Muscle of leg (tissue), 3 donors: ENCODE measurements at regions not wholly inside any gene's neighbourhood (a gene's known extent, or its start where the extent isn't known, plus 50 kb on each side); places are given as distances from the start of the nearest gene placed in this dataset.
"Not testable (repeated sequence)": the region's sequence is repeated elsewhere in the genome, so short reads cannot be mapped to it uniquely, and the experiment has no call there.

Source experiments
- DNase-seq: peaks from one replicate; pipeline ENCODE4 v3.0.0; 2013
- H3K27ac ChIP-seq: one replicate; pipeline ENCODE4 v1.5.1; 2013; ENCODE audit warnings: mild to moderate bottlenecking, low read length, control low read depth
- H3K27me3 ChIP-seq: one replicate; pipeline ENCODE4 v1.6.1; 2013; ENCODE audit warnings: low read length; ENCODE audit not compliant: control insufficient read depth, insufficient read depth
- H3K36me3 ChIP-seq: one replicate; pipeline ENCODE4 v1.6.1; 2013; ENCODE audit warnings: low read length; ENCODE audit not compliant: control insufficient read depth, insufficient read depth
- H3K4me1 ChIP-seq: one replicate; pipeline ENCODE4 v1.6.1; 2013; ENCODE audit warnings: low read length; ENCODE audit not compliant: control insufficient read depth, insufficient read depth
- H3K4me3 ChIP-seq: one replicate; pipeline ENCODE4 v1.5.1; 2013; ENCODE audit warnings: low read length, control low read depth
- H3K9me3 ChIP-seq: replicated peaks from 2 replicates; pipeline ENCODE4 v1.6.1; 2013; ENCODE audit warnings: low read depth, low read length; ENCODE audit not compliant: control insufficient read depth
- WGBS: methylation state at CpG from one replicate; pipeline ENCODE4 v1.1.5; 2013; ENCODE audit warnings: missing lambda C conversion rate; ENCODE audit not compliant: insufficient coverage; 5-methylcytosine and 5-hydroxymethylcytosine counted together

- Histone ChIP-seq H3K27me3 (no peaks in the 10 kb centered on the region), H3K27ac (peak overlapping the region; percentile 29), H3K4me1 (no peaks in the 10 kb centered on the region), H3K4me3 (no peak overlapping the region), H3K36me3 (no peaks in the 10 kb centered on the region), H3K9me3 (no peaks in the 10 kb centered on the region)
- no CpG with 5 or more reads among the region's 2 CpGs for WGBS
- DNase-seq: no peak
Observed at GRCh38 chrX:34810364-34810763, 132.2 kb upstream of the FAM47B start.

- Histone ChIP-seq H3K27ac (peak overlapping the region; percentile 48), H3K36me3 (no peaks in the 10 kb centered on the region), H3K27me3 (no peaks in the 10 kb centered on the region), H3K4me3 (no peak overlapping the region), H3K4me1 (no peaks in the 10 kb centered on the region), H3K9me3 (no peaks in the 10 kb centered on the region)
- WGBS: 20% methylated on average over 1 of the region's 2 CpGs
- DNase-seq: peak; percentile 58
Observed at GRCh38 chrX:34810916-34811315, 131.7 kb upstream of the FAM47B start.

GRCh38 chrX:34813618-34814017 is 129.0 kb upstream of the FAM47B start:
- no peaks in the 10 kb centered on the region for H3K36me3 ChIP-seq
- no peak overlapping the region for H3K4me3 ChIP-seq
- H3K27me3 ChIP-seq: no peaks in the 10 kb centered on the region
- H3K4me1 ChIP-seq: no peaks in the 10 kb centered on the region
- H3K9me3 ChIP-seq: no peaks in the 10 kb centered on the region
- WGBS: no CpG with 5 or more reads among the region's 1 CpG
- no peak overlapping the region for H3K27ac ChIP-seq
- no peak for DNase-seq

- no peaks in the 10 kb centered on the region for H3K9me3 ChIP-seq
- H3K27me3 ChIP-seq: peaks cover 3% of the 10 kb centered on the region
- no peak for DNase-seq
- H3K4me3 ChIP-seq: no peak overlapping the region
- H3K4me1 ChIP-seq: no peaks in the 10 kb centered on the region
- WGBS: no CpG with 5 or more reads among the region's 3 CpGs
- H3K36me3 ChIP-seq: no peaks in the 10 kb centered on the region
- H3K27ac ChIP-seq: no peak overlapping the region
Observed at GRCh38 chrX:34826964-34827363, 115.6 kb upstream of the FAM47B start.

- H3K4me3 ChIP-seq: no peak overlapping the region
- no peak for DNase-seq
- H3K36me3 ChIP-seq: no peaks in the 10 kb centered on the region
- H3K27me3 ChIP-seq: no peaks in the 10 kb centered on the region
- WGBS: no CpG with 5 or more reads among the region's 3 CpGs
- H3K9me3 ChIP-seq: peaks cover 7% of the 10 kb centered on the region
- no peak overlapping the region for H3K27ac ChIP-seq
- H3K4me1 ChIP-seq: no peaks in the 10 kb centered on the region
Observed at GRCh38 chrX:34839451-34839850, 103.1 kb upstream of the FAM47B start.

GRCh38 chrX:34841205-34841604 is 101.4 kb upstream of the FAM47B start:
- H3K36me3 ChIP-seq: not testable (repeated sequence)

GRCh38 chrX:34848281-34848680 is 94.3 kb upstream of the FAM47B start:
- H3K4me3 ChIP-seq: no peak overlapping the region
- no peaks in the 10 kb centered on the region for H3K36me3 ChIP-seq
- H3K9me3 ChIP-seq: no peaks in the 10 kb centered on the region
- no peak overlapping the region for H3K27ac ChIP-seq
- H3K27me3 ChIP-seq: no peaks in the 10 kb centered on the region
- no peaks in the 10 kb centered on the region for H3K4me1 ChIP-seq
- no CpG with 5 or more reads among the region's 3 CpGs for WGBS
- no peak for DNase-seq

More at GRCh38 chrX:34841205-34841604, 101.4 kb upstream of the FAM47B start:
- not testable (repeated sequence) for H3K27me3 ChIP-seq, H3K4me3 ChIP-seq, H3K4me1 ChIP-seq, DNase-seq, H3K9me3 ChIP-seq, H3K27ac ChIP-seq

GRCh38 chrX:34849371-34849770 is 93.2 kb upstream of the FAM47B start:
- DNase-seq: no peak
- no peaks in the 10 kb centered on the region for H3K9me3 ChIP-seq
- no peaks in the 10 kb centered on the region for H3K4me1 ChIP-seq
- H3K4me3 ChIP-seq: no peak overlapping the region
- H3K36me3 ChIP-seq: no peaks in the 10 kb centered on the region
- H3K27ac ChIP-seq: no peak overlapping the region
- WGBS: no CpG with 5 or more reads among the region's 1 CpG
- H3K27me3 ChIP-seq: peaks cover 2% of the 10 kb centered on the region

- 17% methylated on average over 1 of the region's 2 CpGs for WGBS
- Histone ChIP-seq H3K9me3 (no peaks in the 10 kb centered on the region), H3K27me3 (peaks cover 6% of the 10 kb centered on the region), H3K4me1 (no peaks in the 10 kb centered on the region), H3K4me3 (no peak overlapping the region), H3K27ac (no peak overlapping the region), H3K36me3 (no peaks in the 10 kb centered on the region)
- peak; percentile 20 for DNase-seq
Observed at GRCh38 chrX:34859191-34859590, 83.4 kb upstream of the FAM47B start.

GRCh38 chrX:34863906-34864305 is 78.7 kb upstream of the FAM47B start:
- WGBS: no CpG with 5 or more reads among the region's 2 CpGs
- Histone ChIP-seq H3K27ac (no peak overlapping the region), H3K9me3 (peaks cover 3% of the 10 kb centered on the region)

GRCh38 chrX:34866646-34867045 is 76.0 kb upstream of the FAM47B start:
- H3K27me3 ChIP-seq: no peaks in the 10 kb centered on the region
- H3K36me3 ChIP-seq: no peaks in the 10 kb centered on the region
- peaks cover 10% of the 10 kb centered on the region for H3K9me3 ChIP-seq
- H3K27ac ChIP-seq: no peak overlapping the region
- peak; percentile 17 for DNase-seq
- H3K4me3 ChIP-seq: no peak overlapping the region
- H3K4me1 ChIP-seq: no peaks in the 10 kb centered on the region

More at GRCh38 chrX:34863906-34864305, 78.7 kb upstream of the FAM47B start:
- H3K4me3 ChIP-seq: no peak overlapping the region
- H3K27me3 ChIP-seq: peaks cover 3% of the 10 kb centered on the region
- no peaks in the 10 kb centered on the region for H3K36me3 ChIP-seq
- H3K4me1 ChIP-seq: no peaks in the 10 kb centered on the region
- peak; percentile 23 for DNase-seq
